ENCODE measurements at regions not wholly inside any gene's neighbourhood (a gene's known extent, or its start where the extent isn't known, plus 50 kb on each side); places are given as distances from the start of the nearest gene placed in this dataset.

- no peak for DNase-seq (ENCODE audit: low read depth)
Measured at GRCh38 chr20:51218603-51219002, 195.7 kb upstream of the KCNG1 start.

- DNase-seq (ENCODE audit: low read depth): no peak
Measured at GRCh38 chr20:51217347-51218045, 194.6 kb upstream of the KCNG1 start.

GRCh38 chr20:51216850-51217249 lies 193.9 kb upstream of the KCNG1 start:
- DNase-seq (ENCODE audit: low read depth): no peak

GRCh38 chr20:51212816-51213215 lies 189.9 kb upstream of the KCNG1 start:
- no peak for DNase-seq (ENCODE audit: low read depth)

GRCh38 chr20:51211191-51211590 lies 188.3 kb upstream of the KCNG1 start:
- no peak for DNase-seq (ENCODE audit: low read depth)

GRCh38 chr20:51210084-51210483 lies 187.2 kb upstream of the KCNG1 start:
- no peak for DNase-seq (ENCODE audit: low read depth)

- no peak for DNase-seq (ENCODE audit: low read depth)
Measured at GRCh38 chr20:51208162-51208561, 185.3 kb upstream of the KCNG1 start.

GRCh38 chr20:51206032-51206662 lies 183.2 kb upstream of the KCNG1 start:
- no peak for DNase-seq (ENCODE audit: low read depth)

- no peak for DNase-seq (ENCODE audit: low read depth)
Measured at GRCh38 chr20:51204794-51205193, 181.9 kb upstream of the KCNG1 start.

GRCh38 chr20:51204051-51204715 lies 181.3 kb upstream of the KCNG1 start:
- DNase-seq (ENCODE audit: low read depth): no peak

GRCh38 chr20:51202304-51202703 lies 179.4 kb upstream of the KCNG1 start:
- DNase-seq (ENCODE audit: low read depth): no peak

- DNase-seq (ENCODE audit: low read depth): no peak
Measured at GRCh38 chr20:51199920-51200319, 177.0 kb upstream of the KCNG1 start.

GRCh38 chr20:51198876-51199523 lies 176.1 kb upstream of the KCNG1 start:
- no peak for DNase-seq (ENCODE audit: low read depth)

GRCh38 chr20:51198238-51198637 lies 175.3 kb upstream of the KCNG1 start:
- no peak for DNase-seq (ENCODE audit: low read depth)

GRCh38 chr20:51196991-51197651 lies 174.2 kb upstream of the KCNG1 start:
- no peak for DNase-seq (ENCODE audit: low read depth)

GRCh38 chr20:51195990-51196389 lies 173.1 kb upstream of the KCNG1 start:
- no peak for DNase-seq (ENCODE audit: low read depth)

- no peak for DNase-seq (ENCODE audit: low read depth)
Measured at GRCh38 chr20:51195419-51195901, 172.6 kb upstream of the KCNG1 start.

GRCh38 chr20:51193066-51193772 lies 170.3 kb upstream of the KCNG1 start:
- no peak for DNase-seq (ENCODE audit: low read depth)

GRCh38 chr20:51190783-51191180 lies 167.9 kb upstream of the KCNG1 start:
- no peak for DNase-seq (ENCODE audit: low read depth)

GRCh38 chr20:51189814-51190782 lies 167.2 kb upstream of the KCNG1 start:
- DNase-seq (ENCODE audit: low read depth): no peak
